ENCODE measurements at regions not wholly inside any gene's neighbourhood (a gene's known extent, or its start where the extent isn't known, plus 50 kb on each side); places are given as distances from the start of the nearest gene placed in this dataset.

GRCh38 chr13:33445024-33445423, 159.5 kb upstream of the STARD13 start:
- TF ChIP-seq CTCF (IDR thresholded peaks at IDR 0.05) (no peak), POLR2A (IDR thresholded peaks at IDR 0.05) (no peak)

Data from uterus (tissue), 2 donors.